ENCODE measurements at regions not wholly inside any gene's neighbourhood (a gene's known extent, or its start where the extent isn't known, plus 50 kb on each side); places are given as distances from the start of the nearest gene placed in this dataset.

- no peak for DNase-seq (ENCODE audit: low spot score)
- no peak for TF ChIP-seq CTCF (IDR thresholded peaks at IDR 0.05; ENCODE audit: borderline replicate concordance, control extremely low read depth, extremely low read depth, insufficient read depth, missing control alignments)
- in situ Hi-C loops (cut with MboI; ENCODE audit: low sequenced_read_pairs, unreplicated experiment) = no loop called here
These were observed 81.5 kb upstream of the KCNJ15 start for GRCh38 chr21:38175306-38175705.

- in situ Hi-C loops (cut with MboI; ENCODE audit: low sequenced_read_pairs, unreplicated experiment) = no loop called here
- no peak for DNase-seq (ENCODE audit: low spot score)
- no peak for TF ChIP-seq CTCF (IDR thresholded peaks at IDR 0.05; ENCODE audit: borderline replicate concordance, control extremely low read depth, extremely low read depth, insufficient read depth, missing control alignments)
These were observed 78.7 kb upstream of the KCNJ15 start for GRCh38 chr21:38177919-38178652.

- TF ChIP-seq CTCF (IDR thresholded peaks at IDR 0.05; ENCODE audit: borderline replicate concordance, control extremely low read depth, extremely low read depth, insufficient read depth, missing control alignments) = no peak
- DNase-seq (ENCODE audit: low spot score) = no peak
- in situ Hi-C loops (cut with MboI; ENCODE audit: low sequenced_read_pairs, unreplicated experiment) = no loop called here
These were observed 77.9 kb upstream of the KCNJ15 start for GRCh38 chr21:38178653-38179470.

- no peak for DNase-seq (ENCODE audit: low spot score)
These were observed 77.3 kb upstream of the KCNJ15 start for GRCh38 chr21:38179511-38179910.

GRCh38 chr21:38181096-38181495 lies 75.7 kb upstream of the KCNJ15 start:
- in situ Hi-C loops (cut with MboI; ENCODE audit: low sequenced_read_pairs, unreplicated experiment) = no loop called here
- TF ChIP-seq CTCF (IDR thresholded peaks at IDR 0.05; ENCODE audit: borderline replicate concordance, control extremely low read depth, extremely low read depth, insufficient read depth, missing control alignments) = no peak
- DNase-seq (ENCODE audit: low spot score) = no peak

More at GRCh38 chr21:38179511-38179910, 77.3 kb upstream of the KCNJ15 start:
- in situ Hi-C loops (cut with MboI; ENCODE audit: low sequenced_read_pairs, unreplicated experiment) = no loop called here
- TF ChIP-seq CTCF (IDR thresholded peaks at IDR 0.05; ENCODE audit: borderline replicate concordance, control extremely low read depth, extremely low read depth, insufficient read depth, missing control alignments) = no peak

- no peak for TF ChIP-seq CTCF (IDR thresholded peaks at IDR 0.05; ENCODE audit: borderline replicate concordance, control extremely low read depth, extremely low read depth, insufficient read depth, missing control alignments)
- in situ Hi-C loops (cut with MboI; ENCODE audit: low sequenced_read_pairs, unreplicated experiment) = no loop called here
- no peak for DNase-seq (ENCODE audit: low spot score)
These were observed 74.3 kb upstream of the KCNJ15 start for GRCh38 chr21:38182370-38182985.

Data from GM13976 (cell line).